ENCODE measurements at regions not wholly inside any gene's neighbourhood (a gene's known extent, or its start where the extent isn't known, plus 50 kb on each side); places are given as distances from the start of the nearest gene placed in this dataset.

DNA sequence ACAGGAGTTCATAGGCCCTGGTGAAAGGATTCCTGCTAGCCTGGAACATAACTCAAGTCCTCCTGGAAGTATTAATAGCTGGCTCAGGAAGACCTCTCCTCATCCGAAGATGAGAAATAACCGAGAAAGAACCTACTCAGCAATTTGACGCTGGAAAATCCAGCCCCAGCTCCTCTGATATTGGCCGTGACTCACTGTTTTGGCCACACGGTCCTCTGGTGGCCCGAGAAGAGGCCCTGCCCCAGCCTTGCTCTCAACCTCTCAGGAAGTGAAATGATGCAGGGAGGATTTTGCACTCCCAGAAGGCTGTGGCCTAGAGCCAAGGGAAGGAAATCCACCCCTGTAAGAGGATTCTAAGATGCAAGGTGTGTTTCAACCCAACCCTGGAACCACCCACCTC lies 121.6 kb downstream of the MTPAP start:
- TF ChIP-seq BHLHE40 (IDR thresholded peaks at IDR 0.05; ENCODE audit: borderline replicate concordance) (no peak), SP1 (IDR thresholded peaks at IDR 0.05) (no peak), FOXA1 (IDR thresholded peaks at IDR 0.05) (no peak), FOXK2 (IDR thresholded peaks at IDR 0.05) (no peak), SUZ12 (IDR thresholded peaks at IDR 0.05) (no peak), FOXM1 (IDR thresholded peaks at IDR 0.05; ENCODE audit: borderline replicate concordance) (no peak), HDGF (IDR thresholded peaks at IDR 0.05; ENCODE audit: borderline replicate concordance) (no peak), TARDBP (IDR thresholded peaks at IDR 0.05) (no peak), ELF4 (IDR thresholded peaks at IDR 0.05) (no peak), ZNF384 (IDR thresholded peaks at IDR 0.05) (no peak), LEF1 (IDR thresholded peaks at IDR 0.05; ENCODE audit: borderline replicate concordance) (no peak), NFRKB (IDR thresholded peaks at IDR 0.05) (no peak)
- TF ChIP-seq, protein P1, sequence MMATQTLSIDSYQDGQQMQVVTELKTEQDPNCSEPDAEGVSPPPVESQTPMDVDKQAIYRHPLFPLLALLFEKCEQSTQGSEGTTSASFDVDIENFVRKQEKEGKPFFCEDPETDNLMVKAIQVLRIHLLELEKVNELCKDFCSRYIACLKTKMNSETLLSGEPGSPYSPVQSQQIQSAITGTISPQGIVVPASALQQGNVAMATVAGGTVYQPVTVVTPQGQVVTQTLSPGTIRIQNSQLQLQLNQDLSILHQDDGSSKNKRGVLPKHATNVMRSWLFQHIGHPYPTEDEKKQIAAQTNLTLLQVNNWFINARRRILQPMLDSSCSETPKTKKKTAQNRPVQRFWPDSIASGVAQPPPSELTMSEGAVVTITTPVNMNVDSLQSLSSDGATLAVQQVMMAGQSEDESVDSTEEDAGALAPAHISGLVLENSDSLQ (IDR thresholded peaks at IDR 0.05) = no peak
